H1 (cell line): ENCODE measurements at regions not wholly inside any gene's neighbourhood (a gene's known extent, or its start where the extent isn't known, plus 50 kb on each side); places are given as distances from the start of the nearest gene placed in this dataset.

Experiments used
- CHD1 ChIP-seq: IDR thresholded peaks from 2 replicates; pipeline ENCODE4 v1.6.1; 2012; ENCODE audit warnings: low read depth, low read length, improper control_type of control experiment
- CHD2 ChIP-seq: IDR thresholded peaks from 2 replicates; pipeline ENCODE4 v1.6.1; 2012; ENCODE audit warnings: low read length, improper control_type of control experiment
- RNF2 ChIP-seq: fragments of 200-900, 300-1000 bp; sonication (generic); IDR thresholded peaks from 2 replicates; pipeline ENCODE4 v1.7.1; 2016; ENCODE audit warnings: borderline replicate concordance, low read depth, mild to moderate bottlenecking, antibody characterized with exemption, low read length; ENCODE audit not compliant: poor library complexity, severe bottlenecking; ENCODE audit errors: missing control alignments
- YY1 ChIP-seq: IDR thresholded peaks from 2 replicates; pipeline ENCODE4 v1.6.1; 2011; ENCODE audit warnings: low read depth, mild to moderate bottlenecking, low read length
- TF ChIP-seq, protein P1 (sequence below): IDR thresholded peaks from 2 replicates; pipeline ENCODE4 v1.6.1; 2011; ENCODE audit warnings: low read depth, mild to moderate bottlenecking, low read length; ENCODE audit not compliant: insufficient read depth
- TF ChIP-seq, protein P2 (sequence below): IDR thresholded peaks from 2 replicates; pipeline ENCODE4 v1.6.1; 2012; ENCODE audit warnings: inconsistent platforms

DNA sequence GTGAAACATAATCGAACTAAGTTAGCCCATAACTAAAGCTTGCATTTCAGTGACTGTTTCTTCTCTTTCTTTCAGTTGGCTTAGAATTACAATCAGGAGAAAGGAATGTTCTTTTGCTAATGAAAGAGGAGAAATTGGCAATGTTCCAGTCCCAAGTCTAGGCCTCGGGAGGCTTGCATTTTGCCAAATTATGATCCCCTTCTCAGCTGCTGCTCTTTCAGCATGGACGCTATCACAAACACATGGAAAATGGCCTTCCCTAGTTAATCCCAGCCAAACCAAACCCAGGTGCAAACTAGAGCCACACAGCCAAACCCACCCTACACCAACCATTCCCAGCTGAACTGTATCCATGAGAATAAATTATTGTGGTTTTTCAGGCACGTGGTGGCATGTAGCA lies 605.2 kb upstream of the LRRTM4 start (continued):
- TF ChIP-seq CHD1 (no peak), CHD2 (no peak), YY1 (no peak), RNF2 (no peak)
- TF ChIP-seq, protein P1, sequence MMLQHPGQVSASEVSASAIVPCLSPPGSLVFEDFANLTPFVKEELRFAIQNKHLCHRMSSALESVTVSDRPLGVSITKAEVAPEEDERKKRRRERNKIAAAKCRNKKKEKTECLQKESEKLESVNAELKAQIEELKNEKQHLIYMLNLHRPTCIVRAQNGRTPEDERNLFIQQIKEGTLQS = no peak
- TF ChIP-seq, protein P2, sequence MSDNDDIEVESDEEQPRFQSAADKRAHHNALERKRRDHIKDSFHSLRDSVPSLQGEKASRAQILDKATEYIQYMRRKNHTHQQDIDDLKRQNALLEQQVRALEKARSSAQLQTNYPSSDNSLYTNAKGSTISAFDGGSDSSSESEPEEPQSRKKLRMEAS = no peak
